ENCODE measurements at regions not wholly inside any gene's neighbourhood (a gene's known extent, or its start where the extent isn't known, plus 50 kb on each side); places are given as distances from the start of the nearest gene placed in this dataset.

GRCh38 chrX:42490111-42490510 is 287.9 kb downstream of the PPP1R2C start:
- no peak for TF ChIP-seq POLR2A (IDR thresholded peaks at IDR 0.05)
- no peak for TF ChIP-seq CTCF (IDR thresholded peaks at IDR 0.05)

All from body of pancreas (tissue), 4 donors.